A549 (cell line): ENCODE measurements at regions not wholly inside any gene's neighbourhood (a gene's known extent, or its start where the extent isn't known, plus 50 kb on each side); places are given as distances from the start of the nearest gene placed in this dataset.

Experiments used
- ATAC-seq, 2 experiments: fragments of 200-7000 bp in 1 of 2; fragments of >200 bp in 1 of 2; cut with Nextera tagmentation in 1 of 2; cut with Tn5 transposase in 1 of 2; 3 replicates each; pipeline versions ENCODE4 v1.8.0 to v1.9.1; 2018 to 2020; ENCODE audit warnings: mild to moderate bottlenecking in 1 of 2, moderate library complexity in 1 of 2
- CTCF ChIA-PET: fragments of 300-600 bp; sonication (Branson Sonifier 250); formaldehyde crosslinking; extraction: SDS; loops from one replicate; lab custom pipeline; 2021; ENCODE audit warnings: antibody characterized with exemption, inconsistent platforms; lab: Yijun Ruan, JAX
- POLR2A ChIA-PET: fragments of 350-600 bp; formaldehyde crosslinking; extraction: SDS; loops from one replicate; lab custom pipeline; 2021; ENCODE audit warnings: antibody characterized with exemption, inconsistent platforms; lab: Yijun Ruan, JAX
- DNase-seq, 2 experiments: peaks; one replicate each; pipeline versions ENCODE4 v3.0.0 to v3.0.0-alpha.2; 2011 to 2016; ENCODE audit warnings: low read depth in 1 of 2, low spot score in 1 of 2
- FAIRE-seq: peaks from 2 replicates; lab custom pipeline; 2011; peaks lifted over from hg19 to GRCh38; lab: Jason Lieb, UNC
- H3K27ac ChIP-seq, 2 experiments: fragments of >200 bp; sonication (Bioruptor Twin); formaldehyde crosslinking; 3 replicates each; pipeline ENCODE4 v1.5.1; 2016 to 2017
- H3K4me1 ChIP-seq: fragments of >200 bp; sonication (Bioruptor Twin); formaldehyde crosslinking; 3 replicates; pipeline ENCODE4 v1.6.1; 2016
- H3K4me2 ChIP-seq: fragments of >200 bp; sonication (Bioruptor Twin); formaldehyde crosslinking; 3 replicates; pipeline ENCODE4 v1.6.1; 2016
- H3K4me3 ChIP-seq: fragments of >200 bp; sonication (Bioruptor Twin); formaldehyde crosslinking; 3 replicates; pipeline ENCODE4 v1.5.1; 2016
- H3K9me3 ChIP-seq: fragments of >200 bp; sonication (Bioruptor Twin); formaldehyde crosslinking; 3 replicates; pipeline ENCODE4 v1.6.1; 2016
- BHLHE40 ChIP-seq: IDR thresholded peaks from 2 replicates; pipeline ENCODE4 v1.6.1; 2012; ENCODE audit warnings: low read depth, low read length, inconsistent platforms
- CBX2 ChIP-seq: fragments of 200-600 bp; sonication (generic); IDR thresholded peaks from 2 replicates; pipeline ENCODE4 v1.6.1; 2016; ENCODE audit warnings: low read depth, mild to moderate bottlenecking, borderline replicate concordance
- CHD2 ChIP-seq: fragments of 150-350 bp; IDR thresholded peaks from 2 replicates; pipeline ENCODE4 v1.6.1; 2014; ENCODE audit warnings: low read length; ENCODE audit not compliant: partially characterized antibody
- EHF ChIP-seq: fragments of 250-450 bp; sonication (Bioruptor Pico); IDR thresholded peaks from 2 replicates; pipeline ENCODE4 v1.5.0; 2020; ENCODE audit warnings: mild to moderate bottlenecking
- EHMT2 ChIP-seq: fragments of 200-600 bp; sonication (generic); IDR thresholded peaks from 2 replicates; pipeline ENCODE4 v1.6.1; 2016; ENCODE audit warnings: antibody characterized with exemption, low read depth, mild to moderate bottlenecking, moderate library complexity
- EP300 ChIP-seq, 2 experiments: fragments of >200 bp; sonication (Bioruptor Twin); formaldehyde crosslinking; IDR thresholded peaks; 2 replicates in 1 of 2; 3 replicates in 1 of 2; pipeline ENCODE4 v1.6.1; 2016 to 2017
- ESRRA ChIP-seq: fragments of 150-350 bp; IDR thresholded peaks from 2 replicates; pipeline ENCODE4 v1.6.1; 2014; ENCODE audit warnings: mild to moderate bottlenecking, low read length, borderline replicate concordance
- GATA3 ChIP-seq: IDR thresholded peaks from 2 replicates; pipeline ENCODE4 v1.6.1; 2012; ENCODE audit warnings: borderline replicate concordance
- HOXB13 ChIP-seq: fragments of 250-450 bp; sonication (Bioruptor Pico); IDR thresholded peaks from 2 replicates; pipeline ENCODE4 v1.5.0; 2020; ENCODE audit warnings: low read depth, mild to moderate bottlenecking, moderate library complexity
- HOXB5 ChIP-seq: fragments of 250-450 bp; sonication (Bioruptor Pico); IDR thresholded peaks from 2 replicates; pipeline ENCODE4 v1.5.0; 2020; ENCODE audit warnings: mild to moderate bottlenecking, moderate library complexity
- JUNB ChIP-seq: fragments of >200 bp; sonication (Bioruptor Twin); formaldehyde crosslinking; IDR thresholded peaks from 2 replicates; pipeline ENCODE4 v1.6.1; 2016
- PHF8 ChIP-seq: fragments of 200-600 bp; sonication (generic); IDR thresholded peaks from 2 replicates; pipeline ENCODE4 v1.6.1; 2016; ENCODE audit warnings: low read depth, mild to moderate bottlenecking, antibody characterized with exemption, moderate library complexity, borderline replicate concordance
- POLR2A ChIP-seq: IDR thresholded peaks from 2 replicates; pipeline ENCODE4 v1.6.1; 2012; ENCODE audit warnings: mild to moderate bottlenecking, low read length
- POLR2AphosphoS2 ChIP-seq: conservative IDR thresholded peaks from 2 replicates; pipeline ENCODE4 v1.6.1; 2012; ENCODE audit warnings: low read length, improper control_type of control experiment, inconsistent platforms
- RAD21 ChIP-seq, 2 experiments: fragments of >200 bp in 1 of 2; sonication (Bioruptor Twin) in 1 of 2; formaldehyde crosslinking in 1 of 2; IDR thresholded peaks in 1 of 2; conservative IDR thresholded peaks in 1 of 2; 2 replicates in 1 of 2; 3 replicates in 1 of 2; pipeline ENCODE4 v1.6.1; 2012 to 2018; ENCODE audit warnings: inconsistent platforms in 1 of 2
- RCOR1 ChIP-seq: fragments of 150-350 bp; IDR thresholded peaks from 2 replicates; pipeline ENCODE4 v1.6.1; 2014; ENCODE audit warnings: antibody characterized with exemption, low read length, low read depth
- SMC3 ChIP-seq: fragments of >200 bp; sonication (Bioruptor Twin); formaldehyde crosslinking; IDR thresholded peaks from 3 replicates; pipeline ENCODE4 v1.6.1; 2018; ENCODE audit warnings: inconsistent platforms
- SREBF2 ChIP-seq: fragments of 450-650 bp; IDR thresholded peaks from 2 replicates; pipeline ENCODE4 v1.6.1; 2014; ENCODE audit warnings: mild to moderate bottlenecking, moderate library complexity
- TFCP2L1 ChIP-seq: fragments of 250-450 bp; sonication (Bioruptor Pico); IDR thresholded peaks from 2 replicates; pipeline ENCODE4 v1.5.0; 2021; ENCODE audit warnings: mild to moderate bottlenecking
- TP53 ChIP-seq: fragments of 250-450 bp; sonication (Bioruptor Pico); IDR thresholded peaks from 2 replicates; pipeline ENCODE4 v1.5.0; 2021; ENCODE audit warnings: mild to moderate bottlenecking, moderate library complexity
- ZNF302 ChIP-seq: fragments of 250-450 bp; sonication (Bioruptor Pico); IDR thresholded peaks from 2 replicates; pipeline ENCODE4 v1.9.0; 2021; ENCODE audit warnings: inconsistent platforms, mild to moderate bottlenecking, moderate library complexity
- ZSCAN20 ChIP-seq: fragments of 250-450 bp; sonication (Bioruptor Pico); IDR thresholded peaks from 2 replicates; pipeline ENCODE4 v1.8.0; 2022; ENCODE audit warnings: mild to moderate bottlenecking, moderate library complexity
- WGBS: methylation state at CpG from one replicate; pipeline ENCODE4 v1.1.6; 2017; ENCODE audit errors: missing lambda C conversion rate; 5-methylcytosine and 5-hydroxymethylcytosine counted together
- TF ChIP-seq, protein P1 (sequence below): fragments of 250-450 bp; sonication (Bioruptor Pico); IDR thresholded peaks from 2 replicates; pipeline ENCODE4 v1.5.0; 2020; ENCODE audit warnings: low read depth, mild to moderate bottlenecking, moderate library complexity
- TF ChIP-seq, protein P2 (sequence below): fragments of >200 bp; sonication (Bioruptor Twin); formaldehyde crosslinking; IDR thresholded peaks from 2 replicates; pipeline ENCODE4 v1.6.1; 2016
- TF ChIP-seq, protein P3 (sequence below): IDR thresholded peaks from 2 replicates; pipeline ENCODE4 v1.6.1; 2012
- TF ChIP-seq, protein P4 (sequence below): fragments of 200-600 bp; sonication (generic); IDR thresholded peaks from 2 replicates; pipeline ENCODE4 v1.6.1; 2016; ENCODE audit warnings: antibody characterized with exemption, mild to moderate bottlenecking, moderate library complexity
- TF ChIP-seq, protein P5 (sequence below): fragments of >200 bp; sonication (Bioruptor Twin); formaldehyde crosslinking; IDR thresholded peaks from 3 replicates; pipeline ENCODE4 v1.5.1; 2016
- TF ChIP-seq, protein P6 (sequence below): fragments of 450-650 bp; IDR thresholded peaks from 2 replicates; pipeline ENCODE4 v1.6.1; 2014; ENCODE audit warnings: antibody characterized with exemption

DNA sequence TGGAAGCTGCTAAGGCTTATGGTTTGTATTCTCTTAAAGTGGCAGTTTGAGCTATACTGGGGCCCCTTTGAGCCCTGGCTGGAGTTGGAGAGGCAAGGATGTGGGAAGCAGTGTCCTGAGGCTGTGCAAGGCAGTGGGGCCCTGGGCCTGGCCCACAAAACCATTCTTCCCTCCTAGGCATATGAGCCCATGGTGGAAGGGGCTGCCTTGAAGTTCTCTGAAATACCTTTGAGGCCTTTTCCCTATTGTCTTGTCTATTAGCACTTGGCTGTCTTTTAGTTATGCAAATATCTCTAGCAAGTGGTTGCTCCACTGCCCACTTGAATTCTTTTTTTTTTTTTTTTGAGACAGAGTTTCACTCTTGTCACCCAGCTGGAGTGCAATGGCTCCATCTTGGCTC, 119.2 kb downstream of the PCTP start:
- no peak overlapping the region for H3K4me2 ChIP-seq
- DNase-seq, result no peak
- H3K4me1 ChIP-seq, result no peaks in the 10 kb centered on the region
- no peak overlapping the region for H3K27ac ChIP-seq
- no peak for FAIRE-seq
- H3K4me3 ChIP-seq, result no peak overlapping the region
- POLR2A ChIA-PET, result no interaction called here
- no peaks in the 10 kb centered on the region; the same call in 2 of the 3 replicates for H3K9me3 ChIP-seq
- no peak for TF ChIP-seq SMC3
- ATAC-seq, result no peak
- CTCF ChIA-PET, result no interaction called here

DNA sequence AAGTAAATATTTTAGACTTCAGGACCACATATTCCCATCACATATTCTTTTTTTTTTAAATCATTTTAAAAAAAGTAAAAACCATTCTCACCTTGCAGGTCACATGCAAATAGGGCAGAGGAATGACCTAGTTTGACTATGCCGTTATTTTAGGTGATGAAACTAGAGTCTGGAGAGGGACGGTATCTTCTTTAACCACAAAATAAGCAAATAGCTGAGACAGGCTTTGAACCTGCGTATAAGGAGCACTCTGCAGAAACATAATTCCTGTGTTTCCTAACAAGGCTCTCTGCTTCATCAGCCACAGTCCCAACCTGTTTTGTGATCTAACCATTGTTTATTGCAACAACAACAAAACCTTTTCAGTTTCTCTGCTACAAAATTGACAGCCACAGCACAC, 121.5 kb downstream of the PCTP start:
- H3K27ac ChIP-seq, result no peak overlapping the region
- no peak overlapping the region for H3K4me2 ChIP-seq
- DNase-seq (no peak), ATAC-seq (no peak), FAIRE-seq (no peak)
- CTCF ChIA-PET, result interaction anchor here (1.4 kb wide), 1 partner anchor 231 kb away, joined by 3 read pairs; no protein-coding TSS in a partner anchor
- no peaks in the 10 kb centered on the region for H3K4me1 ChIP-seq
- H3K9me3 ChIP-seq, result no peaks in the 10 kb centered on the region
- no peak for TF ChIP-seq ESRRA
- no peak for TF ChIP-seq CHD2
- no peak for TF ChIP-seq HOXB5
- TF ChIP-seq PHF8, result no peak
- no peak for TF ChIP-seq BHLHE40
- TF ChIP-seq EHMT2, result no peak
- TF ChIP-seq, protein P1, sequence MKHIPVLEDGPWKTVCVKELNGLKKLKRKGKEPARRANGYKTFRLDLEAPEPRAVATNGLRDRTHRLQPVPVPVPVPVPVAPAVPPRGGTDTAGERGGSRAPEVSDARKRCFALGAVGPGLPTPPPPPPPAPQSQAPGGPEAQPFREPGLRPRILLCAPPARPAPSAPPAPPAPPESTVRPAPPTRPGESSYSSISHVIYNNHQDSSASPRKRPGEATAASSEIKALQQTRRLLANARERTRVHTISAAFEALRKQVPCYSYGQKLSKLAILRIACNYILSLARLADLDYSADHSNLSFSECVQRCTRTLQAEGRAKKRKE, result no peak
- no peak for TF ChIP-seq TFCP2L1
- TF ChIP-seq, protein P2, sequence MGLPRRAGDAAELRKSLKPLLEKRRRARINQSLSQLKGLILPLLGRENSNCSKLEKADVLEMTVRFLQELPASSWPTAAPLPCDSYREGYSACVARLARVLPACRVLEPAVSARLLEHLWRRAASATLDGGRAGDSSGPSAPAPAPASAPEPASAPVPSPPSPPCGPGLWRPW, result no peak
- TF ChIP-seq, protein P3, sequence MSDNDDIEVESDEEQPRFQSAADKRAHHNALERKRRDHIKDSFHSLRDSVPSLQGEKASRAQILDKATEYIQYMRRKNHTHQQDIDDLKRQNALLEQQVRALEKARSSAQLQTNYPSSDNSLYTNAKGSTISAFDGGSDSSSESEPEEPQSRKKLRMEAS, result no peak
- TF ChIP-seq JUNB, result no peak
- no peak for TF ChIP-seq ZSCAN20 (CRISPR knock-in tag)
- TF ChIP-seq, protein P4, sequence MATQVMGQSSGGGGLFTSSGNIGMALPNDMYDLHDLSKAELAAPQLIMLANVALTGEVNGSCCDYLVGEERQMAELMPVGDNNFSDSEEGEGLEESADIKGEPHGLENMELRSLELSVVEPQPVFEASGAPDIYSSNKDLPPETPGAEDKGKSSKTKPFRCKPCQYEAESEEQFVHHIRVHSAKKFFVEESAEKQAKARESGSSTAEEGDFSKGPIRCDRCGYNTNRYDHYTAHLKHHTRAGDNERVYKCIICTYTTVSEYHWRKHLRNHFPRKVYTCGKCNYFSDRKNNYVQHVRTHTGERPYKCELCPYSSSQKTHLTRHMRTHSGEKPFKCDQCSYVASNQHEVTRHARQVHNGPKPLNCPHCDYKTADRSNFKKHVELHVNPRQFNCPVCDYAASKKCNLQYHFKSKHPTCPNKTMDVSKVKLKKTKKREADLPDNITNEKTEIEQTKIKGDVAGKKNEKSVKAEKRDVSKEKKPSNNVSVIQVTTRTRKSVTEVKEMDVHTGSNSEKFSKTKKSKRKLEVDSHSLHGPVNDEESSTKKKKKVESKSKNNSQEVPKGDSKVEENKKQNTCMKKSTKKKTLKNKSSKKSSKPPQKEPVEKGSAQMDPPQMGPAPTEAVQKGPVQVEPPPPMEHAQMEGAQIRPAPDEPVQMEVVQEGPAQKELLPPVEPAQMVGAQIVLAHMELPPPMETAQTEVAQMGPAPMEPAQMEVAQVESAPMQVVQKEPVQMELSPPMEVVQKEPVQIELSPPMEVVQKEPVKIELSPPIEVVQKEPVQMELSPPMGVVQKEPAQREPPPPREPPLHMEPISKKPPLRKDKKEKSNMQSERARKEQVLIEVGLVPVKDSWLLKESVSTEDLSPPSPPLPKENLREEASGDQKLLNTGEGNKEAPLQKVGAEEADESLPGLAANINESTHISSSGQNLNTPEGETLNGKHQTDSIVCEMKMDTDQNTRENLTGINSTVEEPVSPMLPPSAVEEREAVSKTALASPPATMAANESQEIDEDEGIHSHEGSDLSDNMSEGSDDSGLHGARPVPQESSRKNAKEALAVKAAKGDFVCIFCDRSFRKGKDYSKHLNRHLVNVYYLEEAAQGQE, result no peak
- no peak for TF ChIP-seq TP53 (CRISPR knock-in tag)
- no peak for TF ChIP-seq HOXB13 (CRISPR knock-in tag)
- WGBS, result 5% methylated on average over 3 of the region's 3 CpGs
- H3K4me3 ChIP-seq, result no peak overlapping the region
- POLR2A ChIA-PET, result no interaction called here

DNA sequence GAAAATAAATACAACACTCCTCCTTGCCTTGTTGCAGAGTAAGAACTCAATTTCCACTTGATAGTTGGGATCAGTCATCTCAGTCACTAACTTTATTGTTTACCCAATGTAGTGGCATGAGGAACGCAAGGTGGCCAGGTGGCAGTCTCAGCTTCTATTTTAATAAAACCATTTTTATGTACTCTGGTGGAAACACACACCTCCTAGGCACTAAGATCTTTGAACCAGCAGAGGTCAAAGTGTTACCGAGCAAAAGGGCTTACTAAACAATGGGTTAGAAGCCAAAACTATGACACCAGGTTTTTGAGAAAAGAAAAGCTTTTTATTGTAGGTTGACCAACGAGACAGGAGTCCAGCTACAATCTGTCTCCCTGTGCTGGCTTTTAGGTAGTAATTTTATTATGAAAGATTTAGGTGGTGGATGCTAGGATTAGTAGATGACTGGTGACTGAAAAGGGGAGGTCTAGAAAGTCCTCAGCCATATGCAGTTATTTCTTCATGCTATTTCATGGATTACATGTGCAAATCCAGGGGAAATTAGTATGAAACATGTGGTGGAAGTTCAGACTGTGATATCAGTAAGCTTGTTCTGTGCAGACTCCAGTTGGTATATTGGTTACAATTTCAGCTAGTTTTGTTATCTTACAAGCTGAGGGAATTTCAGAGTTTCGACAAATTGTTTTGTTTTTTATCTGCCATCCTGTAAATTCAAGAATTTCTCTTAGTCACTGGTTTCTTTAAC, 122.3 kb downstream of the PCTP start:
- FAIRE-seq (peak; percentile 18), ATAC-seq (no peak), DNase-seq (no peak)
- TF ChIP-seq EP300 (IDR thresholded peaks at IDR 0.05), result no peak
- TF ChIP-seq, protein P5, sequence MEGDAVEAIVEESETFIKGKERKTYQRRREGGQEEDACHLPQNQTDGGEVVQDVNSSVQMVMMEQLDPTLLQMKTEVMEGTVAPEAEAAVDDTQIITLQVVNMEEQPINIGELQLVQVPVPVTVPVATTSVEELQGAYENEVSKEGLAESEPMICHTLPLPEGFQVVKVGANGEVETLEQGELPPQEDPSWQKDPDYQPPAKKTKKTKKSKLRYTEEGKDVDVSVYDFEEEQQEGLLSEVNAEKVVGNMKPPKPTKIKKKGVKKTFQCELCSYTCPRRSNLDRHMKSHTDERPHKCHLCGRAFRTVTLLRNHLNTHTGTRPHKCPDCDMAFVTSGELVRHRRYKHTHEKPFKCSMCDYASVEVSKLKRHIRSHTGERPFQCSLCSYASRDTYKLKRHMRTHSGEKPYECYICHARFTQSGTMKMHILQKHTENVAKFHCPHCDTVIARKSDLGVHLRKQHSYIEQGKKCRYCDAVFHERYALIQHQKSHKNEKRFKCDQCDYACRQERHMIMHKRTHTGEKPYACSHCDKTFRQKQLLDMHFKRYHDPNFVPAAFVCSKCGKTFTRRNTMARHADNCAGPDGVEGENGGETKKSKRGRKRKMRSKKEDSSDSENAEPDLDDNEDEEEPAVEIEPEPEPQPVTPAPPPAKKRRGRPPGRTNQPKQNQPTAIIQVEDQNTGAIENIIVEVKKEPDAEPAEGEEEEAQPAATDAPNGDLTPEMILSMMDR, result no peak
- no peak for TF ChIP-seq SREBF2
- TF ChIP-seq, protein P2, result no peak
- no peak for TF ChIP-seq POLR2A
- no peak for TF ChIP-seq RAD21 (conservative IDR thresholded peaks at IDR 0.05 in 1 of 2, IDR thresholded peaks at IDR 0.05 in 1 of 2)
- TF ChIP-seq ZNF302 (CRISPR knock-in tag), result no peak
- no peak for TF ChIP-seq EHF (CRISPR knock-in tag)
- TF ChIP-seq, protein P6, sequence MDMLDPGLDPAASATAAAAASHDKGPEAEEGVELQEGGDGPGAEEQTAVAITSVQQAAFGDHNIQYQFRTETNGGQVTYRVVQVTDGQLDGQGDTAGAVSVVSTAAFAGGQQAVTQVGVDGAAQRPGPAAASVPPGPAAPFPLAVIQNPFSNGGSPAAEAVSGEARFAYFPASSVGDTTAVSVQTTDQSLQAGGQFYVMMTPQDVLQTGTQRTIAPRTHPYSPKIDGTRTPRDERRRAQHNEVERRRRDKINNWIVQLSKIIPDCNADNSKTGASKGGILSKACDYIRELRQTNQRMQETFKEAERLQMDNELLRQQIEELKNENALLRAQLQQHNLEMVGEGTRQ, result no peak
- no peak for TF ChIP-seq GATA3
- no peak for TF ChIP-seq CBX2
- TF ChIP-seq RCOR1, result no peak
- no peak for TF ChIP-seq POLR2AphosphoS2
- Histone ChIP-seq H3K4me1 (no peaks in the 10 kb centered on the region), H3K27ac (no peak overlapping the region), H3K9me3 (no peaks in the 10 kb centered on the region), H3K4me2 (no peak overlapping the region), H3K4me3 (no peak overlapping the region)
- CTCF ChIA-PET, result interaction anchor here (1.4 kb wide), 1 partner anchor 231 kb away, joined by 3 read pairs; no protein-coding TSS in a partner anchor
- 2% methylated on average over 4 of the region's 4 CpGs for WGBS
- POLR2A ChIA-PET, result no interaction called here
